ENCODE measurements at regions not wholly inside any gene's neighbourhood (a gene's known extent, or its start where the extent isn't known, plus 50 kb on each side); places are given as distances from the start of the nearest gene placed in this dataset.

DNA sequence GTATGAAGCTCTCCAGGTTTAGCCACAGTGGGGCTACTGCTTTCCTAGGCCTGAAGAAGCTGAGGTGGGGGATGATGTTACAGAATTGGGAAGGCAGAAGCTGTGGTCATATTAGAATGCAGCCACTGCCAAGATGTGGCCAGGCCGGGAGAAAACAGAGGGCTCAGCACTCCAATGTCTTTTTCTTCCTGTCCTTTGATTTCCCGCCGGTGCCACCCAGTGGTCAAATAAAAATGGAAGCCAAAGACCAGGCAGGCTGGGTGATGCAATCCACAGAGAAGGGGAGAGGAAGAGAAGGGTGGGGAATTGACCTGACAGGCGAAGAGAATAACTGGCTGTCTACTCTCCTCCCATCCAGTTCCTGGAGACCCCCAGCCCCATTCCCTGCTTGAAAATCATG lies 94.9 kb upstream of the SHISA3 start:
- Histone ChIP-seq H3K27me3 (replicated peaks in 1 of 2; ENCODE audit: control insufficient read depth in 2 of 2, insufficient read depth in 2 of 2, low read length in 1 of 2) (no peaks in the 10 kb centered on the region), H3K79me2 (ENCODE audit: control insufficient read depth, insufficient read depth, low read length) (no peaks in the 10 kb centered on the region), H3K4me3 (no peak overlapping the region), H3K9ac (ENCODE audit: control insufficient read depth, insufficient read depth, low read length) (no peak overlapping the region), H3K27ac (ENCODE audit: control insufficient read depth, insufficient read depth) (no peak overlapping the region), H3K9me3 (replicated peaks; ENCODE audit: control insufficient read depth, insufficient read depth, low read length) (no peaks in the 10 kb centered on the region), H3K4me2 (ENCODE audit: control insufficient read depth, insufficient read depth) (no peak overlapping the region), H4K20me1 (ENCODE audit: control insufficient read depth, insufficient read depth) (no peaks in the 10 kb centered on the region), H3K36me3 (ENCODE audit: control insufficient read depth in 2 of 2, insufficient read depth in 2 of 2, low read length in 1 of 2) (no peaks in the 10 kb centered on the region), H3K4me1 (ENCODE audit: control insufficient read depth, insufficient read depth, low read length) (no peaks in the 10 kb centered on the region), H2AFZ (ENCODE audit: control insufficient read depth, low read depth, low read length) (no peak overlapping the region; the same call in 1 of the 2 replicates)
- intact Hi-C loops (cut with micrococcal nuclease; ENCODE audit: unreplicated experiment) (loop anchor here (5.0 kb wide), 1 partner anchor 40 kb away; no protein-coding TSS in a partner anchor), in situ Hi-C loops (cut with MboI) (no loop called here)
- ChIA-PET SMC1A (ENCODE audit: uncharacterized antibody, unreplicated experiment) (no interaction called here), CTCF (interaction anchor here (0.8 kb wide), 1 partner anchor 77 kb away, joined by 3 read pairs; no protein-coding TSS in a partner anchor), POLR2A (no interaction called here), RAD21 (ENCODE audit: unreplicated experiment) (no interaction called here)
- 28% methylated on average over 4 of the region's 4 CpGs for WGBS (ENCODE audit: insufficient coverage, insufficient replicate concordance, low lambda C conversion rate, missing lambda C conversion rate)
- BruUV-seq (replicated peaks) = no TSS peak
- DNase-seq (ENCODE audit: low read depth, low spot score) (no peak), ATAC-seq (peak; percentile 65), FAIRE-seq (no peak)
- TF ChIP-seq, protein P1, sequence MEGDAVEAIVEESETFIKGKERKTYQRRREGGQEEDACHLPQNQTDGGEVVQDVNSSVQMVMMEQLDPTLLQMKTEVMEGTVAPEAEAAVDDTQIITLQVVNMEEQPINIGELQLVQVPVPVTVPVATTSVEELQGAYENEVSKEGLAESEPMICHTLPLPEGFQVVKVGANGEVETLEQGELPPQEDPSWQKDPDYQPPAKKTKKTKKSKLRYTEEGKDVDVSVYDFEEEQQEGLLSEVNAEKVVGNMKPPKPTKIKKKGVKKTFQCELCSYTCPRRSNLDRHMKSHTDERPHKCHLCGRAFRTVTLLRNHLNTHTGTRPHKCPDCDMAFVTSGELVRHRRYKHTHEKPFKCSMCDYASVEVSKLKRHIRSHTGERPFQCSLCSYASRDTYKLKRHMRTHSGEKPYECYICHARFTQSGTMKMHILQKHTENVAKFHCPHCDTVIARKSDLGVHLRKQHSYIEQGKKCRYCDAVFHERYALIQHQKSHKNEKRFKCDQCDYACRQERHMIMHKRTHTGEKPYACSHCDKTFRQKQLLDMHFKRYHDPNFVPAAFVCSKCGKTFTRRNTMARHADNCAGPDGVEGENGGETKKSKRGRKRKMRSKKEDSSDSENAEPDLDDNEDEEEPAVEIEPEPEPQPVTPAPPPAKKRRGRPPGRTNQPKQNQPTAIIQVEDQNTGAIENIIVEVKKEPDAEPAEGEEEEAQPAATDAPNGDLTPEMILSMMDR (IDR thresholded peaks at IDR 0.05 in 2 of 3, conservative IDR thresholded peaks at IDR 0.05 in 1 of 3; ENCODE audit: control insufficient read depth in 2 of 3, extremely low read depth in 1 of 3, insufficient read depth in 1 of 3, low read depth in 3 of 3, low read length in 3 of 3) = peak; percentile 37 to 45 (median 41)
- TF ChIP-seq, protein P2, sequence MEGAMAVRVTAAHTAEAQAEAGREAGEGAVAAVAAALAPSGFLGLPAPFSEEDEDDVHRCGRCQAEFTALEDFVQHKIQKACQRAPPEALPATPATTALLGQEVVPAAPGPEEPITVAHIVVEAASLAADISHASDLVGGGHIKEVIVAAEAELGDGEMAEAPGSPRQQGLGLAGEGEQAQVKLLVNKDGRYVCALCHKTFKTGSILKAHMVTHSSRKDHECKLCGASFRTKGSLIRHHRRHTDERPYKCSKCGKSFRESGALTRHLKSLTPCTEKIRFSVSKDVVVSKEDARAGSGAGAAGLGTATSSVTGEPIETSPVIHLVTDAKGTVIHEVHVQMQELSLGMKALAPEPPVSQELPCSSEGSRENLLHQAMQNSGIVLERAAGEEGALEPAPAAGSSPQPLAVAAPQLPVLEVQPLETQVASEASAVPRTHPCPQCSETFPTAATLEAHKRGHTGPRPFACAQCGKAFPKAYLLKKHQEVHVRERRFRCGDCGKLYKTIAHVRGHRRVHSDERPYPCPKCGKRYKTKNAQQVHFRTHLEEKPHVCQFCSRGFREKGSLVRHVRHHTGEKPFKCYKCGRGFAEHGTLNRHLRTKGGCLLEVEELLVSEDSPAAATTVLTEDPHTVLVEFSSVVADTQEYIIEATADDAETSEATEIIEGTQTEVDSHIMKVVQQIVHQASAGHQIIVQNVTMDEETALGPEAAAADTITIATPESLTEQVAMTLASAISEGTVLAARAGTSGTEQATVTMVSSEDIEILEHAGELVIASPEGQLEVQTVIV (IDR thresholded peaks at IDR 0.05; ENCODE audit: borderline replicate concordance, partially characterized antibody) = no peak
- TF ChIP-seq NRF1 (conservative IDR thresholded peaks at IDR 0.05; ENCODE audit: low read depth, low read length) = no peak
- peak; percentile 42 for TF ChIP-seq RAD21 (IDR thresholded peaks at IDR 0.05; ENCODE audit: insufficient read depth, low read depth, low read length)
- no peak for TF ChIP-seq EGR1 (IDR thresholded peaks at IDR 0.05; ENCODE audit: borderline replicate concordance in 1 of 2, low read depth in 2 of 2, low read length in 2 of 2)
- no peak for TF ChIP-seq RBBP5 (conservative IDR thresholded peaks at IDR 0.05)
- TF ChIP-seq, protein P3, sequence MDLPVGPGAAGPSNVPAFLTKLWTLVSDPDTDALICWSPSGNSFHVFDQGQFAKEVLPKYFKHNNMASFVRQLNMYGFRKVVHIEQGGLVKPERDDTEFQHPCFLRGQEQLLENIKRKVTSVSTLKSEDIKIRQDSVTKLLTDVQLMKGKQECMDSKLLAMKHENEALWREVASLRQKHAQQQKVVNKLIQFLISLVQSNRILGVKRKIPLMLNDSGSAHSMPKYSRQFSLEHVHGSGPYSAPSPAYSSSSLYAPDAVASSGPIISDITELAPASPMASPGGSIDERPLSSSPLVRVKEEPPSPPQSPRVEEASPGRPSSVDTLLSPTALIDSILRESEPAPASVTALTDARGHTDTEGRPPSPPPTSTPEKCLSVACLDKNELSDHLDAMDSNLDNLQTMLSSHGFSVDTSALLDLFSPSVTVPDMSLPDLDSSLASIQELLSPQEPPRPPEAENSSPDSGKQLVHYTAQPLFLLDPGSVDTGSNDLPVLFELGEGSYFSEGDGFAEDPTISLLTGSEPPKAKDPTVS (IDR thresholded peaks at IDR 0.05; ENCODE audit: low read depth, low read length) = no peak
- no peak for TF ChIP-seq EP300 (IDR thresholded peaks at IDR 0.05; ENCODE audit: borderline replicate concordance in 1 of 2, control insufficient read depth in 1 of 2, low read depth in 2 of 2, low read length in 2 of 2)
